ENCODE measurements at regions not wholly inside any gene's neighbourhood (a gene's known extent, or its start where the extent isn't known, plus 50 kb on each side); places are given as distances from the start of the nearest gene placed in this dataset.

- TF ChIP-seq ATF2 (CRISPR knock-in tag; IDR thresholded peaks at IDR 0.05) (no peak), HHEX (CRISPR knock-in tag; IDR thresholded peaks at IDR 0.05) (no peak), POLR2A (IDR thresholded peaks at IDR 0.05; ENCODE audit: insufficient read depth in 1 of 2, low read depth in 2 of 2, low read length in 2 of 2) (no peak), CTCF (CRISPR knock-in tag; IDR thresholded peaks at IDR 0.05) (no peak), SMC3 (IDR thresholded peaks at IDR 0.05; ENCODE audit: low read length) (no peak), MAFF (IDR thresholded peaks at IDR 0.05; ENCODE audit: low read depth, low read length) (no peak)
Measured at GRCh38 chr4:12912896-12913418, 571.2 kb downstream of the RAB28 start.

Measured in HepG2 (cell line).